ENCODE measurements at regions not wholly inside any gene's neighbourhood (a gene's known extent, or its start where the extent isn't known, plus 50 kb on each side); places are given as distances from the start of the nearest gene placed in this dataset.

GRCh38 chr5:14081791-14082190 is 61.4 kb upstream of the TRIO start:
- TF ChIP-seq SP1 (CRISPR knock-in tag; conservative IDR thresholded peaks at IDR 0.05) (no peak), CREB1 (CRISPR knock-in tag; IDR thresholded peaks at IDR 0.05) (no peak), CTCF (IDR thresholded peaks at IDR 0.05) (no peak), JUN (CRISPR knock-in tag; IDR thresholded peaks at IDR 0.05) (no peak), FOXK1 (CRISPR knock-in tag; IDR thresholded peaks at IDR 0.05) (no peak), E2F5 (CRISPR knock-in tag; IDR thresholded peaks at IDR 0.05) (no peak), OVOL2 (CRISPR knock-in tag; IDR thresholded peaks at IDR 0.05; ENCODE audit: borderline replicate concordance) (no peak), E2F1 (CRISPR knock-in tag; IDR thresholded peaks at IDR 0.05) (no peak)

All from WTC11 (cell line).